IMR-90 (cell line): ENCODE measurements at regions not wholly inside any gene's neighbourhood (a gene's known extent, or its start where the extent isn't known, plus 50 kb on each side); places are given as distances from the start of the nearest gene placed in this dataset.

Source experiments
- ATAC-seq: fragments of 200-7000 bp; cut with Tn5 transposase; 2 replicates; pipeline ENCODE4 v1.9.1; 2020; ENCODE audit warnings: low read depth, mild to moderate bottlenecking, moderate library complexity
- BruUV-seq: library from RNA; stranded (reverse); fragments of 400-500 nt; replicated peaks from 2 replicates; lab custom pipeline; 2021; lab: Mats Ljungman, UMichigan
- CTCF ChIA-PET: fragments of 300-600 bp; formaldehyde crosslinking; extraction: SDS; loops from one replicate; lab custom pipeline; 2021; ENCODE audit warnings: antibody characterized with exemption; lab: Yijun Ruan, JAX
- POLR2A ChIA-PET: fragments of 300-600 bp; sonication (Branson Sonifier 250); formaldehyde crosslinking; loops from one replicate; lab custom pipeline; 2022; ENCODE audit warnings: antibody characterized with exemption; ENCODE audit not compliant: unreplicated experiment; lab: Charles Lee
- DNase-seq: peaks from one replicate; pipeline ENCODE4 v3.0.0; 2013
- H2AFZ ChIP-seq: replicated peaks from 2 replicates; pipeline ENCODE3; 2013; ENCODE audit warnings: low read length, mild to moderate bottlenecking; ENCODE audit not compliant: poor library complexity
- H2AK5ac ChIP-seq: 2 replicates; pipeline ENCODE4 v1.6.1; 2013; ENCODE audit warnings: low read depth, low read length, inconsistent platforms
- H2AK9ac ChIP-seq: replicated peaks from 2 replicates; pipeline ENCODE3; 2013; ENCODE audit warnings: mild to moderate bottlenecking, low read depth, low read length, moderate library complexity; ENCODE audit not compliant: poor library complexity
- H2BK120ac ChIP-seq: 2 replicates; pipeline ENCODE4 v1.6.1; 2013; ENCODE audit warnings: low read depth, low read length, inconsistent platforms
- H2BK15ac ChIP-seq: 3 replicates; pipeline ENCODE4 v1.6.1; 2013; ENCODE audit warnings: low read depth, low read length, inconsistent platforms
- H2BK20ac ChIP-seq: 2 replicates; pipeline ENCODE4 v1.6.1; 2013; ENCODE audit warnings: low read depth, mild to moderate bottlenecking, inconsistent platforms, low read length, moderate library complexity
- H2BK5ac ChIP-seq: 2 replicates; pipeline ENCODE4 v1.6.1; 2013; ENCODE audit warnings: mild to moderate bottlenecking, low read depth, low read length, inconsistent platforms; ENCODE audit not compliant: poor library complexity, severe bottlenecking
- H3K14ac ChIP-seq: replicated peaks from 2 replicates; pipeline ENCODE4 v1.6.1; 2013; ENCODE audit warnings: low read depth, low read length, inconsistent platforms
- H3K18ac ChIP-seq: 2 replicates; pipeline ENCODE4 v1.6.1; 2013; ENCODE audit warnings: low read depth, low read length, control low read depth
- H3K23ac ChIP-seq: 2 replicates; pipeline ENCODE4 v1.6.1; 2013; ENCODE audit warnings: low read depth, low read length, inconsistent platforms
- H3K27ac ChIP-seq: 2 replicates; pipeline ENCODE4 v1.5.1; 2013; ENCODE audit warnings: mild to moderate bottlenecking, control low read depth, low read length; ENCODE audit not compliant: insufficient read depth
- H3K27me3 ChIP-seq: 2 replicates; pipeline ENCODE4 v1.6.1; 2013; ENCODE audit warnings: low read length; ENCODE audit not compliant: control insufficient read depth, insufficient read depth
- H3K36me3 ChIP-seq: 2 replicates; pipeline ENCODE4 v1.6.1; 2013; ENCODE audit warnings: low read length, mixed read lengths; ENCODE audit not compliant: control insufficient read depth, insufficient read depth
- H3K4ac ChIP-seq: 2 replicates; pipeline ENCODE4 v1.6.1; 2013; ENCODE audit warnings: low read depth, low read length, inconsistent platforms
- H3K4me1 ChIP-seq: 2 replicates; pipeline ENCODE4 v1.6.1; 2013; ENCODE audit warnings: low read length, mixed read lengths; ENCODE audit not compliant: control insufficient read depth, insufficient read depth
- H3K4me2 ChIP-seq: 2 replicates; pipeline ENCODE4 v1.6.1; 2013; ENCODE audit warnings: low read depth, mild to moderate bottlenecking, control low read depth, low read length, moderate library complexity
- H3K4me3 ChIP-seq: 2 replicates; pipeline ENCODE4 v1.5.1; 2013; ENCODE audit warnings: low read depth, mild to moderate bottlenecking, control low read depth, low read length, moderate library complexity; ENCODE audit not compliant: insufficient read depth
- H3K56ac ChIP-seq: 2 replicates; pipeline ENCODE4 v1.6.1; 2013; ENCODE audit warnings: low read length, inconsistent platforms; ENCODE audit not compliant: insufficient read depth; ENCODE audit errors: extremely low read depth
- H3K79me1 ChIP-seq, 2 experiments: 2 replicates each; pipeline ENCODE4 v1.6.1; 2013; ENCODE audit warnings: low read length in 2 of 2, inconsistent platforms in 1 of 2, low read depth in 1 of 2
- H3K9ac ChIP-seq: 2 replicates; pipeline ENCODE4 v1.6.1; 2013; ENCODE audit warnings: low read depth, low read length, control low read depth
- H3K9me1 ChIP-seq: 2 replicates; pipeline ENCODE4 v1.6.1; 2013; ENCODE audit warnings: low read length, inconsistent platforms; ENCODE audit not compliant: insufficient read depth
- H3K9me3 ChIP-seq: 2 replicates; pipeline ENCODE4 v1.6.1; 2013; ENCODE audit warnings: low read length; ENCODE audit not compliant: control insufficient read depth, insufficient read depth
- H4K20me1 ChIP-seq: 2 replicates; pipeline ENCODE4 v1.6.1; 2013; ENCODE audit warnings: low read length, inconsistent platforms; ENCODE audit not compliant: insufficient read depth
- H4K5ac ChIP-seq: 2 replicates; pipeline ENCODE4 v1.6.1; 2013; ENCODE audit warnings: mild to moderate bottlenecking, low read depth, low read length, control low read depth
- H4K8ac ChIP-seq, 2 experiments: 2 replicates each; pipeline ENCODE4 v1.6.1; 2013; ENCODE audit warnings: low read depth in 2 of 2, low read length in 2 of 2, control low read depth in 1 of 2, inconsistent platforms in 1 of 2
- H4K91ac ChIP-seq: 2 replicates; pipeline ENCODE4 v1.6.1; 2013; ENCODE audit warnings: low read depth, low read length, inconsistent platforms; ENCODE audit not compliant: insufficient read depth
- BHLHE40 ChIP-seq: fragments of 150-350 bp; IDR thresholded peaks from 2 replicates; pipeline ENCODE4 v1.6.1; 2016; ENCODE audit warnings: mild to moderate bottlenecking, low read depth, low read length
- CEBPB ChIP-seq: IDR thresholded peaks from 2 replicates; pipeline ENCODE4 v1.6.1; 2012; ENCODE audit warnings: low read depth, low read length, improper control_type of control experiment
- CHD1 ChIP-seq: IDR thresholded peaks from 2 replicates; pipeline ENCODE4 v1.6.1; 2012; ENCODE audit warnings: low read depth, low read length, improper control_type of control experiment
- CTCF ChIP-seq: conservative IDR thresholded peaks from 2 replicates; pipeline ENCODE4 v1.5.1; 2012; ENCODE audit warnings: mild to moderate bottlenecking, low read depth, low read length, improper control_type of control experiment
- ELK1 ChIP-seq: fragments of 150-350 bp; IDR thresholded peaks from 2 replicates; pipeline ENCODE4 v1.6.1; 2016; ENCODE audit warnings: low read depth, mild to moderate bottlenecking, low read length, moderate library complexity, borderline replicate concordance
- FOS ChIP-seq: fragments of 150-350 bp; IDR thresholded peaks from 2 replicates; pipeline ENCODE4 v1.6.1; 2016; ENCODE audit warnings: low read depth, low read length
- MAFK ChIP-seq: IDR thresholded peaks from 2 replicates; pipeline ENCODE4 v1.6.1; 2012; ENCODE audit warnings: low read depth, low read length, improper control_type of control experiment
- MAZ ChIP-seq: IDR thresholded peaks from 2 replicates; pipeline ENCODE4 v1.6.1; 2012; ENCODE audit warnings: low read depth, mild to moderate bottlenecking, low read length, improper control_type of control experiment, moderate library complexity, borderline replicate concordance
- MXI1 ChIP-seq: IDR thresholded peaks from 2 replicates; pipeline ENCODE4 v1.6.1; 2012; ENCODE audit warnings: low read depth, mild to moderate bottlenecking, low read length, moderate library complexity, borderline replicate concordance
- POLR2A ChIP-seq: IDR thresholded peaks from 2 replicates; pipeline ENCODE4 v1.6.1; 2012; ENCODE audit warnings: mild to moderate bottlenecking, low read depth, low read length
- RAD21 ChIP-seq: IDR thresholded peaks from 2 replicates; pipeline ENCODE4 v1.6.1; 2012; ENCODE audit warnings: low read length, improper control_type of control experiment
- RCOR1 ChIP-seq: IDR thresholded peaks from 2 replicates; pipeline ENCODE4 v1.6.1; 2012; ENCODE audit warnings: mild to moderate bottlenecking, low read length, improper control_type of control experiment; ENCODE audit not compliant: insufficient replicate concordance
- RFX5 ChIP-seq: IDR thresholded peaks from 2 replicates; pipeline ENCODE4 v1.8.0; 2012; ENCODE audit warnings: low read depth, mild to moderate bottlenecking, low read length, moderate library complexity
- SMC3 ChIP-seq: fragments of 150-350 bp; IDR thresholded peaks from 2 replicates; pipeline ENCODE4 v1.6.1; 2016; ENCODE audit warnings: low read depth, mild to moderate bottlenecking, antibody characterized with exemption, low read length, moderate library complexity
- WGBS, 2 experiments: methylation state at CpG; one replicate each; pipeline versions ENCODE4 v1.1.5 to v1.1.7; 2013; ENCODE audit warnings: missing lambda C conversion rate in 2 of 2; ENCODE audit not compliant: insufficient read length in 1 of 2; ENCODE audit errors: extremely low coverage in 2 of 2; 5-methylcytosine and 5-hydroxymethylcytosine counted together
- dilution Hi-C: fragments of 300-500 bp; cut with HindIII; formaldehyde crosslinking; loops from one replicate; pipeline ENCODE4 v1.14.3; 2018; ENCODE audit warnings: low sequenced_read_pairs; ENCODE audit not compliant: unreplicated experiment
- in situ Hi-C: fragments of 300-500 bp; cut with MboI; formaldehyde crosslinking; loops from 3 replicates; pipeline ENCODE4 v1.14.3; 2019; ENCODE audit warnings: low sequenced_read_pairs, inconsistent platforms, mixed read lengths
- intact Hi-C: fragments of 100-400 bp; cut with micrococcal nuclease; formaldehyde crosslinking; loops from 2 replicates; pipeline ENCODE4 v1.10.0; 2022
- TF ChIP-seq, protein P1 (sequence below): fragments of 150-350 bp; IDR thresholded peaks from 2 replicates; pipeline ENCODE4 v1.6.1; 2017; ENCODE audit warnings: mild to moderate bottlenecking, antibody characterized with exemption, low read length, low read depth

- H3K4me2 ChIP-seq: no peak overlapping the region
- no peak overlapping the region for H3K27ac ChIP-seq
- no peaks in the 10 kb centered on the region for H3K36me3 ChIP-seq
- no peaks in the 10 kb centered on the region for H4K20me1 ChIP-seq
- peaks cover 1% of the 10 kb centered on the region for H3K27me3 ChIP-seq
- no peak overlapping the region for H4K5ac ChIP-seq
- CTCF ChIA-PET: no interaction called here
- no peak overlapping the region for H2BK20ac ChIP-seq
- H3K9me1 ChIP-seq: no peaks in the 10 kb centered on the region
- H3K4me3 ChIP-seq: no peak overlapping the region
- H2BK15ac ChIP-seq: no peak overlapping the region
- no peak for DNase-seq
- H3K4me1 ChIP-seq: no peaks in the 10 kb centered on the region
- H3K9me3 ChIP-seq: peaks cover 4% of the 10 kb centered on the region; the same call in 1 of the 2 replicates
- BruUV-seq: no TSS peak
- H2AK9ac ChIP-seq: no peak overlapping the region
- no peak overlapping the region for H2AK5ac ChIP-seq
- TF ChIP-seq RAD21 (no peak), MXI1 (no peak), RCOR1 (no peak), CHD1 (no peak), POLR2A (no peak), MAZ (no peak), CEBPB (no peak), ELK1 (no peak), BHLHE40 (no peak), FOS (no peak), RFX5 (no peak), CTCF (no peak), SMC3 (no peak), MAFK (no peak)
- TF ChIP-seq, protein P1, sequence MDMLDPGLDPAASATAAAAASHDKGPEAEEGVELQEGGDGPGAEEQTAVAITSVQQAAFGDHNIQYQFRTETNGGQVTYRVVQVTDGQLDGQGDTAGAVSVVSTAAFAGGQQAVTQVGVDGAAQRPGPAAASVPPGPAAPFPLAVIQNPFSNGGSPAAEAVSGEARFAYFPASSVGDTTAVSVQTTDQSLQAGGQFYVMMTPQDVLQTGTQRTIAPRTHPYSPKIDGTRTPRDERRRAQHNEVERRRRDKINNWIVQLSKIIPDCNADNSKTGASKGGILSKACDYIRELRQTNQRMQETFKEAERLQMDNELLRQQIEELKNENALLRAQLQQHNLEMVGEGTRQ: no peak
- H2BK120ac ChIP-seq: no peak overlapping the region
- intact Hi-C loops (no loop called here), in situ Hi-C loops (no loop called here), dilution Hi-C loops (no loop called here)
- no peaks in the 10 kb centered on the region for H3K79me1 ChIP-seq
- H3K56ac ChIP-seq: no peak overlapping the region
- H2BK5ac ChIP-seq: no peak overlapping the region
- H4K8ac ChIP-seq: no peak overlapping the region
- no peak overlapping the region for H3K14ac ChIP-seq
- no peak overlapping the region for H4K91ac ChIP-seq
- ATAC-seq: no peak
- no peak overlapping the region for H3K9ac ChIP-seq
- no peak overlapping the region for H3K4ac ChIP-seq
- H2AFZ ChIP-seq: no peak overlapping the region
- 78% methylated on average over 10 of the region's 16 CpGs; no CpG with 5 or more reads in 1 of the 2 experiments for WGBS, 2 experiments
- H3K18ac ChIP-seq: no peak overlapping the region
- POLR2A ChIA-PET: no interaction called here
- no peak overlapping the region for H3K23ac ChIP-seq
Measured at GRCh38 chrX:103904301-103904700, 58.1 kb upstream of the TMSB15B start.
